Astrocyte of the hippocampus (primary cell): ENCODE measurements at regions not wholly inside any gene's neighbourhood (a gene's known extent, or its start where the extent isn't known, plus 50 kb on each side); places are given as distances from the start of the nearest gene placed in this dataset.
"Not testable (repeated sequence)": the region's sequence is repeated elsewhere in the genome, so short reads cannot be mapped to it uniquely, and the experiment has no call there.

Experiments used
- DNase-seq: peaks from one replicate; pipeline ENCODE4 v3.0.0; 2011; ENCODE audit warnings: low read depth, low spot score

DNA sequence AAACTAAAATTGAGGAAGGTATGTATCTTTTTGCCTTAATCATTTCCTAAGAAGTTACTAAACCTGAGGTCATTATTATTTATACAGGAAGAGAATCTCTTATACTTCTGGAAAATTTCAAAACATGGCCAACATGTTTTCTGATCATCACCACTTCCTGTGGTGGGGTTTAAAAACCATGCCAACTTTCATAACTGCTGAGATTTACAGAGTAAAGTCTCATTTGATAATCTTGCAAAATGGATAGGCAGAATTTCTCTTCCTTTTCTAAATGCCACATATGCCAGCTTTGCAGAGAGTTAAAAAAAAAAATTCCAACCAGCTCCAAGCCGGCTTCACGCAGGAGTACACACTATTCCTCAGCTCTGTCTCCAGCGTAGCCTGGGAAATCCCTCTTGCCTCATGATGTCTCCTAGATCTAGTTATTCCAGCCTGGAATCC lies 124.3 kb upstream of the SPRED1 start:
- peak; percentile 14 for DNase-seq

DNA sequence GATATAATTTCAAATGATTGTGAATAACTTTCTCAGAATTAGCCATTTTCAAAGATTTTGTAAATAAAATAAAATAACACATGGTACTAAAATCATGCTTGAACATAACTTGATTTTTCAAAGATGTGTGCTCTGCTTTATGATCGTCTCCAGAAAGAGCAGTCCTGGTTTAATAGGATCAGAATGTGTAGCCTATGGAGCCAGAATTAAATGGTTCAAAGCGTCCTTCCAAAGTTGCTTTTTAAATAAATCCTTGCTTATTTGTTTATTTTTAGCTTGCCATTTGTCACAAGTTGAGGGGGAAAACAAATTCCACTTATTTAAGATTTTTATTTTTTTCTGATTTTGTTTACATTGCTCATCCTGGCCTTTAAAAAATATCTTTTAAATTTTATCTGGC lies 123.7 kb upstream of the SPRED1 start:
- no peak for DNase-seq

DNA sequence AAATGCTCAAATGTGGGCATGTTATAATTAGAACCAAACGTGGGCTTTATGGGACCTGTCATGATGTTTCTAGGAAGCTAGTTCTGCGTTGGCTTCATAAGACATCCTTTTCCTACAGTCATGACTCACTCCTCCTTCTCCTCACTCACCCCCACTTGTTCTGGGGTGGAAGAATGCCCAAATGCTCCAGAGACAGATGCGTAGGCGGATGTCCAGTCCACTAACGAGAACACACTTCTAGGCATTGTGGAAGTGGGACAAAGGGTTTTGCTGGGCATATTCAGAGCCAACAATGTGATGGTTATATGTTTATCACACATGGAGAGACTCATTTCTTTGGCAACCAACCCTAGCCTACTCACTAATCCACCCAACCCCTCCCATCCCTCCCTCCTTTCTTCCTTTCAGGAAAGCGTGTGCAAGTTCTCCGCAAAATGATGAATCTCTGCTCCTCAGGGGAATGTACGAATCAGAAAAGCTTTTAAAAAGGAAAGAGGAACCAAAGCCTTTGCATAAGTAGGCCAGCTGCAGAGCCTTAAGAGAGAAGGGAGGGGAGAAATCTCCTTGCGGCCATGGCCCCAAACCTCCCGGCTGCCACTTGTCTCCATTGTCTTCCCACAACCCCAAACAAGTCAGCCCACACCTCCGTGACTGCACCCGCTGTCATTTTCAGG lies 123.0 kb upstream of the SPRED1 start:
- DNase-seq = peak; percentile 91

DNA sequence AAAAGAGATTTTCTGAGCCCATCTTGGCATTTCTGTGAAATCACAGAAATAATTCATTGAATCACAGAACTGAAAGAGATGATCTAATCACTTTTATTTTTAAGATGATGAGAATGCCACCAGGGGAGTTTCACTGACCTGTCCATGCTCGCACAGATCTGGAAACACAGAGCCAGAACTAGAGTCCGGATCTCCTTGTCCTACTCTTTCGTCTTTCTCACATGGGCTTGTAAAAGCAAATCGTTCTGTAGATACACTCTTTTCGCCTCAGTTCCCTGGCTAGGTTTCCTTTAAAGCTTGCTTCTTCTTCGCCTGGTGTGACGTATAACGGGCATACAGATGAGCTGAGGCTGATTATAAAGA lies 122.5 kb upstream of the SPRED1 start:
- DNase-seq = peak; percentile 27

DNA sequence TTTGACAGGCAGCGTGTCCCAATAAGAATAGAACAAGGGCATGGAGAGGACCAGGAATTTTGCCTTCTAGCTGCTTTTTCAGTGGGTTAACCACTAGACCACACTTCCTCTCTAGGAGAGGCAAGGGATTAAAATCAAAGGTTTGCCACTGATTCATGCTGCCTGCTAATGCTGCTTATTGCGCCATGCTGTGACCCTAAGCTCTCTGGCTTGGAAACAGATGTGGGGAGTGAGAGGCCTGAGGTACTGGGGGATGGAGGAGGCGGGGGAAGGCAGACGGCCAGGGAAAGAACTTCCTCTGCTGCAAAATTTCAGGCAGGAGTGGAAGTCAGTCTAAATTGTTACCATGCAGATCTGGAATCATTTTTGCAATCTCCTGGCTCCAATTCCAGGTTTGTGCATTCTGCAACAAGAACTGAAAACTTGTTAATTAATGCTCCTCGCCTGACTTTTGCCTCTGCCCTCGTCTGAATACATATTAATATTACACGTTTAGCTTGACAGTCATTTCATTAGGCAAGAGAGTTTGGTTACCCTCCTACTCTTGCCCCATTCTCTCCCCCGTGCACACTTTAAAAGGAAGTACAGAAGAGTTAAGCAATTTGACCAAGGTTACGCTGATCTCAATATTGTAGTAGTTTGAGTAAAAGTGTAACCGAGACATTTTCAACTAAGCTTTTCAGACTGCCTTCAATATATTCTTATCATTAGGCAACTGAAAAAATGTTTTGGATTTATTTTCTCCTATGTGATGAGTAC lies 121.7 kb upstream of the SPRED1 start:
- peak; percentile 84 for DNase-seq

DNA sequence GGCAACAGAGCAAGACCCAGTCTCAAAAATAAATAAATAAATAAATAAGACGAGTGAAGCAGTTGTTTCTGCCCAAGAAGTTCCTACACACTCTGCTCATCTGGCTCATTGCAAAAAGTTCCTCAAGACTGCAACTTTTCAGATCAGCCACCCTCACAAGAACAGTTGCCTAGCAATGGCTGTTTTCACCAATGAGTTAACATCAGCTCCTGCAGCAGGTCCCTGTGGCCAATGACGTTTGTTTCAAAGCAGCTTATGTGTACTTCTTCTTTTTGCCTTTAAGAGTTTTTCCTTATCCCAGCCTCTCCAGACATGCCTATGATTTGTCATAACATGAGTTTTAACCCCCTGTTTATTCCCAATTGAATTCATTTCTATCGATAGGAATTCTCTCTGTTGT lies 118.4 kb upstream of the SPRED1 start:
- DNase-seq = no peak

DNA sequence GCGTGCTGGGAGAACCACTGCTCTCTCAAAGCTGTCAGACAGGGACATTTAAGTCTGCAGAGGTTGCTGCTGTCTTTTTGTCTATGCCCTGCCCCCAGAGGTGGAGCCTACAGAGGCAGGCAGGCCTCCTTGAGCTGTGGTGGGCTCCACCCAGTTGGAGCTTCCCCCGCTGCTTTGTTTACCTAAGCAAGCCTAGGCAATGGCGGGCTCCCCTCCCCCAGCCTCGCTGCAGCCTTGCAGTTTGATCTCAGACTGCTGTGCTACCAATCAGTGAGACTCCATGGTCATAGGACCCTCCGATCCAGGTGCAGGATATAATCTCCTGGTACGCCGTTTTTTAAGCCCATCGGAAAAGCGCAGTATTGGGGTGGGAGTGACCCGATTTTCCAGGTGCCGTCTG lies 110.4 kb upstream of the SPRED1 start:
- DNase-seq = not testable (repeated sequence)

DNA sequence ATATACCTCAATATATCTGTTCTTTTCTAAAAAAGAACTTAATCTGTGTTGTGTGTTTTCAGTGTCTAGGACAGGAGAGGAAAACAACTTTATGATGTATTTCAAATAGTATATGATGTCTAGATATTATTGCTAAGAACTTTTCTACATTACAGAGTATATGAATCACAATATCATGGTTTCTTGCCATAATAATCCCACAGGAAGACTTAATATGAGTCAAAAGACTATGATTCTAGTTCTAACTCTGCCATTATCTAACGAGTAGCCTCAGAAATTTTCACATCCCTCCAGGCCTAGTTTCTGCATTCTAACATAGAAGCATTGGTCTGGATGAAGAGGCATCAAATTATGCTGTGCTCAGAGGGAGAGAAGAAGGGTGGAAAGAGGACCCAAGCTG lies 107.7 kb upstream of the SPRED1 start:
- no peak for DNase-seq

DNA sequence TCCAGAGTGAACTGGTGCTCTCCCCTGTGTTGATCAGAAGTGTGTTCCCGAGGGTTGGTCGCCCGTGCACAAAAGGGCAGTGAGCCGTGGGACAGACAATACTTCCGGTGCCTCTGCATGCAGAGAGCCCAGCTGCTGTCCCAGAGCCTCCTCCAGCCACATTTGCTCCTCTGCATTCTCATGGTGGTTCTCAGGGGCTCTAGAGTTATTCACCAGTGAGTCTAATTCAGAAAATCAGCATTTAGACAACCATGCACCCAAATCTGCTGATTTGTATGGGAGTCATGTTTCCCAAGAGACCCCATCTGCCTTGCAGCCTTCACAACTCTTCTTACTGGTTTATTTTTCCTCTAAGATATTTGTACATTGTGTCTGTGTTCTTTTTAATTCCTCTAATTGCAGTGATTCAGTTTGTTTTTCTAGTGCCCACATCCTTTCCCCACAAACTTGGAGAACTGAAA lies 107.0 kb upstream of the SPRED1 start:
- DNase-seq = peak; percentile 36

DNA sequence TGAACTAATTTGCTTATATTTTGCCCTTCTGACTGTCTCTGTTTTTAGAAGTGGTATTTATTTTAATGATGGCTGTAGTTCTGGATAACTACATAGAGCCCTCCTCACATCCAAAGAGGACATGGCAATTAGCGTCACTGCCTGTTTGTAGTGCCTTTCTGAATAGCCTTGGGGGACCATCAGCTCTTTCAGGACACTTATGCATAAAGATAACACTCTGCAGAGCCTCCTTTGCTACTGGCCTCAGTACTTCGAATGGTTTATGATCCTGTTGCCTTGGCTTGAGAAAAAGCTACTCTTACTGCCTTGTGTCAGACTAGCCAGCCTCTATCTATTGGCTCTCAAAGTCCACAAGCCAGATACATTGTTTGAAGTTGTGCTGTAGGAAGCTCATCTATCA lies 105.4 kb upstream of the SPRED1 start:
- no peak for DNase-seq

DNA sequence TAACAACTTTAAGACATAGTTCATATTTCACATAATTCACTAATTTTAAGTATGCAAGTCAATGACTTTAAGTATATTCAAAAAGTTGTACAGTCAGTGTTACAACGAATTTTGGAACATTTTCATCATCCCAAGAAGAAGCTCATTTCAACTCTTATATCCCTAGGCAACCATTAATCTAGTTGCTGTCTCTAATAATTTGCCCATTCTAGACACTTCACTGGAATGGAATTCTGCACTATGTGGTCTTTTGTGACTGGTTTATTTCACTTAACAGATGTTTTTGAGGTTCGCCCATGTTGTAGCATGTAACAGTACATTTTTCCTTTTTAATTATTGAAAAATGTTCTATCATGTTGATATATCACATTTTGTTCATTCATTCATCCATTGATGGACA lies 104.2 kb upstream of the SPRED1 start:
- no peak for DNase-seq

DNA sequence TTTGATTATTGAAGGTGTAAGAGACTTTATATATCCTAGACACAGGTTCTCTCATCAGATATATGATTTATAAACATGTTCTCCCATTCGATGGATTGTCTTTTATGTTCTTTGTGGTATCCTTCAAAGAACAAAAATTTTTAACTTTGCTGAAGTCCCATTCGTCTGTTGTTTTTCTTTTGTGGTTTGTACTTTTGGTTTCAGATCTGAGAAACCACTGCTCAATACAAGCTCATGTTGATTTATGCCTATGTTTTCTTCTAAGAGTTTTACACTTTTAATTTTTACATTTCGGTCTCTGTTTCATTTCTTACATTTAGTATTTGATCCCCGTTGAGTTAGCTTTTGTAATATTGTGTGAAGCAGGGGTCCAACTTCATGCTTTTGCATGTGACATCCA lies 103.3 kb upstream of the SPRED1 start:
- no peak for DNase-seq

DNA sequence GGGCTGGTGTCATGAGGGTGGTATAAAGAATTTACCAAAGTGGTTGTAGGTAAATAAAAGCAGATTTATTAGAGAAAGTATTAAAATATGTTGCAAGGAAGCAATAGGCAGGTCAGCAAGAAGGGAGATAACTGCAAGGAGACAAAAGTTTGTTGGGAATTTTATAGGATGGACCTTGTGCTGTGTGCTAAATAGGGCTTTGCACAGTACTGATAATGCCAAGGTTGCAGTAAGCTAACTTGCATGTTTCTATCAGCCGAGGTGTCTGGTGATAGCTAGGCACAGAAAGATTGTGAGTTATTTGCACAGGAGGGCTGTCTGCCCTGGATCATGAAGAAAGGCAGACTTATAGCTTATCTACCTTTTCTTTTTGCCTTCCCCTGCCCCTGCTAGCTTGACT lies 102.5 kb upstream of the SPRED1 start:
- no peak for DNase-seq

DNA sequence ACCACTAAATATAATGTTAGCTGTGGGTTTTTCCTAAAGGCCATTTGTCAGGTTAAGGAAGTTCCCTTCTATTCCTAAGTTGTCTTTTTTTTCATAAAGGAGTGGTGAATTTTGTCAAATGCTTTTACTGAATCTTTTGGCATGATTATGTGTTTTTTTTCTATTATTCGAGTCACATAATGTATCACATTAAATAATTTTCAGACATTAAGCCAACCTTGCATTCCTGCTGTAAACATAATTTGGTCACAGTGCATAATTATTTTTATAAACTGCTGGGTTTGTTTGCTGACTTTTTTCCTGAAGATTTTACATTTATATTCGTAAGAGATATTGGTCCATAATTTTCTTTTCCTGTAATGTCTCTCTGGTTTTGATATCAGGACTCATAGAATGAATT lies 101.8 kb upstream of the SPRED1 start:
- no peak for DNase-seq

DNA sequence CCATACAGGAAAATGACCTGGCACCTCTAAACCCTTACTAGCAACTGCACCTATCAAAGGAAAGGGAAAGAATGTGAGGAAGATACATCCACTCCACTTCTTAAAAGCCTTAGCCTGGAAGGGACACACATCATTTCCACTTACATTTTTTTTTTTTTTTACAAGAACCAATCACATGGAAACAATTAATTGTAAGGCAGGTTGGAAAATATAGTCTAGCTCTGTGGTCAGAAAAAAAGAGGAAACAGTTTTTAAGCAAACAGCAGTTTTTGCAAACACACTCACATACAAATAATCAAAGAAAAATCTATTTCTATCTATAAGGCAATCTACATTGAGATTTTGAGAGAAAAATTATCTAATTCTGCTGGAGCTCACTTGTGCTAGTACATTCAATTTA lies 98.9 kb upstream of the SPRED1 start:
- DNase-seq = no peak

DNA sequence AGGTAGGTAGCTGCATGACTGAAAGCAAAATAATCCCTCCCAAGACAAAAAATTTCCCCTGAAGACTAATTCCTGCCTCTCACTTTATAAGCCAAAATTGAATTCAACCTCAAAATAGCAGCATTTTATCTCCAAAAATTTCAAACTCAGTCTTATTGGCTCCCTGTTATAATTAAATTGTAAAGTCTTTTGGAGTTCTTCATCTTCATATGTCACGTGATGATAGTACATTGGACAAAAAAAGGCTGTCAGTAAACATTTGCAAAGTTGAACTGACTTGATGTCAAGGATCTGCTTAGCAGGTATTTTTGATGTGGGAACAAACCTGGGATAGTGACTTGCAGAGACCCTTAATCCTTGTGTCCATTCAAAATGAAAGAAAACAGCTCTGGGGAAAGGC lies 98.4 kb upstream of the SPRED1 start:
- DNase-seq = no peak

DNA sequence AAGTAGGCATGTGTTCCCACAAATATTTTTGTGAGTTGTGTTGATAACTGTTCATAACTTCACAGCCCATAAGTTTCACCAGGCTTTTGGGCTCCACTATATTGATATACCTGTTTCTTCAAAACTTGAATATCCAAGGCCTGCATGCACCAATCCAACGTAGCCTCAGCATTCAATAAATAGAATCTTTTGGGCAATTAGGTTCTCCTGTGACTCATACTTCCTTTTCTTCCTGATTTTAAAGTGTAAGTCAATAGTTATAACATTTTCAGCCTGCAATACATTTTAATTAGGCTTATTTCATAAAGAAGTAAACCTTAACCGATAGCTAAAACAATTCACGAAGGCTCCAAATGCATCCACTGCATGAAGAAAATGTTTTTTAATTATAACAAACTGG lies 97.8 kb upstream of the SPRED1 start:
- DNase-seq = no peak

DNA sequence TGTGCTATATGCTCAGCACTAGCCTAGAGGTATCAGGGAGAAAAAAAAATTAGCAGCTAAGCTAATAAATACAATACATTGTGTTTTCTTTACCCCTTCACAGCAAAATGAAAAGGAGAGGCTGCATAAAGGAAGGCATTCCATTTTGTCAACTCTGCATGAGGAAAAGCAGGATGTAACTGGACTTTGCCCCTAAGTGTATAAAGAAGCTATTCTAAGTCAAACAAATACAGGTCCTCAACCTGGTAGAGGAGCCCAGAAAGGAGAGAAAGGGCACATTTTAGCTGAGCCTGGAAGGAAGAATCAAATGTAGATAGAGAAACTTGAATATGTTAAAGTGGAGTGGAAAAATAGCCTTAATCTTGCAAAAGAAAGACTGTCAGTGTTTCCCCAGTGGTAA lies 89.0 kb upstream of the SPRED1 start:
- no peak for DNase-seq

DNA sequence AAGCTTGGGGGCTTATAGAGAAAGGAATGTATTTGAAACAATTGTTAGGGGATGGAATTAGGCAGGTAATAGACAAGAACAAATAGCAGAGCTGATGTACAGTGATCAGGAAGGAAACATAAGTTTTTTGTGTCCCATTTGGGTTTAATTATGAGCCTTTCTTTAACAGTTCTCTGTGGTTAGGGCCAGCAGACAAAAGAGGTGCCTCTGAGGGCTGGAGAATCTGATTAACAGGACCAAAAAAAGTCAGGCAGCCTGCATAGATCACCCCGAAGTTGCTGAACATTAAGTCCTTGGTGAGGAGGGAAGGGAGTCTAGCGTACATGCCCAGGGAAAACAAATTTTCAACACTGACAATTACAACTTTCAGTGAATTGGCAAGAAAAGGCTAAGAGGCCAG lies 88.6 kb upstream of the SPRED1 start:
- no peak for DNase-seq

DNA sequence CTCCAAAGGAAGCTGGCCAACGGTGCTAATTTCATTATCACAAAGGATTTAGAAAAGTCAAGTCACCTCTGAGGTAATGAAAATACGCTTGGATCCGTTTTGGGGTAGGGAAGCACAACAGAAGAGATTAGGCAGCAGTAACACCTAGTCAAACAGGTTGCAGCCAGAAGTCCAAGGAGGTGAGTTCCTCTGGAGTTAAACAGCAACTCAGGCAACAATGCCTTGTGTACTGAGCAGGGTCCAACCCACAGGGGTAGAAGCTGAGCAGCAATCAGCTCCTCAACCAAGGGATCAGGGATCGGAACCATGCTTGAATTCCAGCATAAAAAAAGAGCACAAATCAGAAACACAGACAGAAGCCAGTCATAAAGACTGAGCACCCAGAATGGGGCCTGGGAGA lies 88.1 kb upstream of the SPRED1 start:
- DNase-seq = no peak

DNA sequence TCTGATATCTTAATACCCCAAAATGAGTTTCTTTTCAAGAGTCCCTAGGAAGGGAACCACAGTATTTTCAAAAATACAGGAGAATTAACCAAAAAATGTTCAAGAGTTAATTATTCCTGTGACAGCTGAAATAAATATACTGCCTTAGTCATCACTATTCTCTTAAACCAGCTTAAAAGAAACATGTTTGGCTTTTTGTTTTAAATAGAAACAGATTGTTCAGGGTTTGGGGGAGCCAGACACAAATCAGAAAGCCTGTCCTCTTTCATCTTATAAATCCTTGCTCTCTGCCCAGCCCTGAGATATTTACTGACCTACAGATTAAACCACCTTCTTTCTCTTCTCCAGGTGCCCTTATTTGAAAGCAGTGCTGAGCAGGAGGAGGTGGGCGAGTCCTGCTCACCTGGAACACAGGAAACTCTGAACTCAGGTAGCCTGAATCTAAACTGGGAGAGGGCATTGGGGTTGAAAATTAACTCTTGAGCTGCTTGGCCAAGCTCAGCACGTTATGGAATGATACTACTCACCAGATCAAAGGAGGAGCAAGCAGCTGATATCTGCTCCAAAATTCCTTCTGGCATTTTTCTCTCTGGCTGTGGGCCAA lies 84.1 kb upstream of the SPRED1 start:
- DNase-seq = no peak

DNA sequence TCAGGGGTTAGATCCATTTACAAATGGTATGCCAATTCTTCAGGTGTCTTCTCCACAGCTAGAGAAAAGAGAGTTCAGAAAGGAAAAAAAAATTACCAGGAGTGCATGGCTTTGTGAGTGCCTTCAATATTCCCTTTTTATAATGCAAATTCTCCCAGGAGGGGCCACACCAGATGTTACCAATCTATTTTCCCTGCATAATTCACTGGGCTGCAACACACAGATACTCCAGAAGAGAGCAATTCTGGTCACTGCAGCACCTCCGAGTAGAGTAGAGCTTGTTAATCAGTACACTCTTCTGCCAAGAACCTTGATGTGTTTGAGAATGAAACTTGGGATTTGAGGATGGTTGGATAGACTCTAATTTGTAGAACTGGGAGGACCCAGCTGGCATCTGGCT lies 80.7 kb upstream of the SPRED1 start:
- DNase-seq = no peak

DNA sequence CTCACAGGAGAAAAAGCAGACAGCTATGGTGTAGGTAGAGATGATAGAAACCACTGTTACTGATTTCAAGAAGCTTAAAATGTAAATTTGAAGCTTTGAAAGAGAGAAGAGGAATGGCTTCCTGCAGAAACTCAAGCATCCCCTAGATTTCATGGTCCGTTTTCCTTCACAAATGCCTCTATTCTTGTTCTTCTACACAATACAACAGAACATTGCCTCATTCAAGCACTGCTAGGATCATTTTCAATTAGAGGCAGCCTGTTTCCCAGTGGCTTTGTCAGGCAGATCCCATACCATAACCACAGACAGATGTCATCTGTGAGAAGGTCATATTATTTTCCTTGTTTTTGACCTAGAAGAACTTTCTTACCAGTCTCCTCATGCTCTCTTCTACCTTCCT lies 77.9 kb upstream of the SPRED1 start:
- no peak for DNase-seq
